Fibroblast of lung (primary cell): ENCODE measurements at regions not wholly inside any gene's neighbourhood (a gene's known extent, or its start where the extent isn't known, plus 50 kb on each side); places are given as distances from the start of the nearest gene placed in this dataset.

Source experiments
- DNase-seq, 2 donors: peaks; one replicate each; pipeline versions ENCODE4 v3.0.0 to v3.0.0-alpha.2; 2010; ENCODE audit warnings: low read depth in 2 of 2
- H2AFZ ChIP-seq: 2 replicates; pipeline ENCODE4 v1.5.1; 2012; ENCODE audit warnings: low read length, control low read depth, inconsistent platforms
- H3K27ac ChIP-seq: 2 replicates; pipeline ENCODE4 v1.5.1; 2011; ENCODE audit warnings: low read length, control low read depth; ENCODE audit not compliant: insufficient read depth
- H3K27me3 ChIP-seq: 2 replicates; pipeline ENCODE4 v1.5.1; 2011; ENCODE audit warnings: mild to moderate bottlenecking, low read length; ENCODE audit not compliant: control insufficient read depth, insufficient read depth
- H3K36me3 ChIP-seq: 2 replicates; pipeline ENCODE4 v1.5.1; 2011; ENCODE audit warnings: low read length; ENCODE audit not compliant: control insufficient read depth, insufficient read depth
- H3K4me1 ChIP-seq: 2 replicates; pipeline ENCODE4 v1.5.1; 2011; ENCODE audit warnings: low read length; ENCODE audit not compliant: control insufficient read depth, insufficient read depth; ENCODE audit errors: extremely low read depth
- H3K4me2 ChIP-seq: 2 replicates; pipeline ENCODE4 v1.5.1; 2011; ENCODE audit warnings: low read length, control low read depth; ENCODE audit not compliant: insufficient read depth; ENCODE audit errors: extremely low read depth
- H3K4me3 ChIP-seq, 4 experiments: fragments of 200-600 bp in 1 of 4; sonication (generic) in 1 of 4; replicated peaks in 1 of 4; 2 replicates each; pipeline ENCODE4 v1.5.1; 2011 to 2016; ENCODE audit warnings: low read length in 4 of 4, low read depth in 3 of 4, mild to moderate bottlenecking in 3 of 4, control low read depth in 2 of 4, inconsistent platforms in 1 of 4, mixed read lengths in 1 of 4; ENCODE audit not compliant: insufficient read depth in 1 of 4; ENCODE audit errors: control extremely low read depth in 1 of 4
- H3K79me2 ChIP-seq: 2 replicates; pipeline ENCODE4 v1.5.1; 2012; ENCODE audit warnings: mild to moderate bottlenecking, low read length, inconsistent platforms; ENCODE audit not compliant: control insufficient read depth, insufficient read depth
- H3K9ac ChIP-seq: 2 replicates; pipeline ENCODE4 v1.5.1; 2011; ENCODE audit warnings: mild to moderate bottlenecking, low read length, control low read depth; ENCODE audit not compliant: insufficient read depth
- H3K9me3 ChIP-seq: 2 replicates; pipeline ENCODE4 v1.5.1; 2012; ENCODE audit warnings: low read depth, low read length; ENCODE audit not compliant: control insufficient read depth, insufficient read depth
- H4K20me1 ChIP-seq: 2 replicates; pipeline ENCODE4 v1.5.1; 2011; ENCODE audit warnings: low read length; ENCODE audit not compliant: control insufficient read depth, insufficient read depth; ENCODE audit errors: extremely low read depth
- EZH2 ChIP-seq: IDR thresholded peaks from 2 replicates; pipeline ENCODE4 v1.5.1; 2012; ENCODE audit warnings: low read length, control low read depth, mild to moderate bottlenecking; ENCODE audit errors: missing control alignments
- TF ChIP-seq, protein P1 (sequence below), 2 donors: IDR thresholded peaks in 1 of 2; conservative IDR thresholded peaks in 1 of 2; 1 replicate in 1 of 2; 2 replicates in 1 of 2; pipeline ENCODE4 v1.5.1; 2011 to 2012; ENCODE audit warnings: low read length in 2 of 2, control low read depth in 1 of 2, inconsistent platforms in 1 of 2, low read depth in 1 of 2, mild to moderate bottlenecking in 1 of 2

DNA sequence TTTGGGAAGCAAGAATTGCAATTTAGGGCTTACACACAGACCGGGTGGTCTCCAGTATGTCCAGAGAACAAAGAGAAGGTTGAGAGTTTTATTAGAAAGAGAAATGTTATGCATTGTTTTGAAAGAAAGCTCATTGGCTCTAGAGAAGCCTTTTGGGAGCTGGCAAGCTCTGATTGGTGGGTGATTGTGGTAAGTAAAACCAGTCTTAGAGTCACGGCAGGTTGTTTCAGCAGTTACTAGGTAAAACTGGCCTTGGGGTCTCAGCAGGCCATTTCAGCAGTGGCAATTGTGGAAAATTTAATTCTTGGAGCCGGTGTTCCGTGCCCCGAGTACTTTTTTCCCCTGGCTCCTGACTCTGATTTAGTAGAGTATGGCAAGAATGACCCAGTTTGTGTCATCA, 78.1 kb downstream of the MRPL46 start:
- no peaks in the 10 kb centered on the region for H3K79me2 ChIP-seq
- no peak for DNase-seq

DNA sequence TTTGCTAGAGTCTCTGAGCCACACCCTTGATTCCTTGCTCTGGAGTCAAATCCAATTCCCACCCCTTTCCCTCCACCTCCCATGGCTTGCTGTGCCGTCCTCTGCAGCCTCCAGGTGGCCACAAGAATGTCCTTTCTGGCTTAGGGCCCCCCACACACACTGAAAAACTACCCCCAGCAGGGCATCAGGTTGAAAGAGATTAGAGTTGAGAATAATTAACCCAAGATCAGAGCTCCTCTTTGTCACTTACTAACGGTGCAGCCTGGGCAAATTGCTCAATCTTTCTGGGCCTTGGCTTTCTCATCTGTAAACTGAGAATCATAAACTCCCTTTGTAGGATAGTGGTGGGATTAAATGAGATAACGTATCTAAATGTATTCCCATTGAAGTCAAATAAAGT, 78.5 kb downstream of the MRPL46 start:
- H2AFZ ChIP-seq = no peak overlapping the region
- no peak overlapping the region for H3K4me3 ChIP-seq
- no peak for DNase-seq
- H3K79me2 ChIP-seq = no peaks in the 10 kb centered on the region
- H3K36me3 ChIP-seq = no peaks in the 10 kb centered on the region
- H3K27me3 ChIP-seq = no peaks in the 10 kb centered on the region
- no peaks in the 10 kb centered on the region for H3K9me3 ChIP-seq
- no peak overlapping the region for H3K9ac ChIP-seq
- TF ChIP-seq EZH2 = no peak
- TF ChIP-seq, protein P1, sequence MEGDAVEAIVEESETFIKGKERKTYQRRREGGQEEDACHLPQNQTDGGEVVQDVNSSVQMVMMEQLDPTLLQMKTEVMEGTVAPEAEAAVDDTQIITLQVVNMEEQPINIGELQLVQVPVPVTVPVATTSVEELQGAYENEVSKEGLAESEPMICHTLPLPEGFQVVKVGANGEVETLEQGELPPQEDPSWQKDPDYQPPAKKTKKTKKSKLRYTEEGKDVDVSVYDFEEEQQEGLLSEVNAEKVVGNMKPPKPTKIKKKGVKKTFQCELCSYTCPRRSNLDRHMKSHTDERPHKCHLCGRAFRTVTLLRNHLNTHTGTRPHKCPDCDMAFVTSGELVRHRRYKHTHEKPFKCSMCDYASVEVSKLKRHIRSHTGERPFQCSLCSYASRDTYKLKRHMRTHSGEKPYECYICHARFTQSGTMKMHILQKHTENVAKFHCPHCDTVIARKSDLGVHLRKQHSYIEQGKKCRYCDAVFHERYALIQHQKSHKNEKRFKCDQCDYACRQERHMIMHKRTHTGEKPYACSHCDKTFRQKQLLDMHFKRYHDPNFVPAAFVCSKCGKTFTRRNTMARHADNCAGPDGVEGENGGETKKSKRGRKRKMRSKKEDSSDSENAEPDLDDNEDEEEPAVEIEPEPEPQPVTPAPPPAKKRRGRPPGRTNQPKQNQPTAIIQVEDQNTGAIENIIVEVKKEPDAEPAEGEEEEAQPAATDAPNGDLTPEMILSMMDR (conservative IDR thresholded peaks at IDR 0.05 in 1 of 2, IDR thresholded peaks at IDR 0.05 in 1 of 2; ENCODE audit: low read depth in 1 of 2, low read length in 2 of 2) = no peak
- H4K20me1 ChIP-seq = no peaks in the 10 kb centered on the region
- H3K4me1 ChIP-seq = no peaks in the 10 kb centered on the region
- no peak overlapping the region for H3K27ac ChIP-seq
- H3K4me2 ChIP-seq = no peak overlapping the region

More for the DNA sequence above, 78.1 kb downstream of the MRPL46 start:
- Histone ChIP-seq H2AFZ (no peak overlapping the region), H3K9me3 (no peaks in the 10 kb centered on the region), H3K4me2 (no peak overlapping the region), H3K27ac (no peak overlapping the region), H3K4me3 (no peak overlapping the region), H3K9ac (no peak overlapping the region), H4K20me1 (no peaks in the 10 kb centered on the region), H3K4me1 (no peaks in the 10 kb centered on the region), H3K27me3 (no peaks in the 10 kb centered on the region), H3K36me3 (no peaks in the 10 kb centered on the region)
- TF ChIP-seq, protein P1 (conservative IDR thresholded peaks at IDR 0.05 in 1 of 2, IDR thresholded peaks at IDR 0.05 in 1 of 2; ENCODE audit: low read depth in 1 of 2, low read length in 2 of 2) = no peak
- TF ChIP-seq EZH2 = no peak

DNA sequence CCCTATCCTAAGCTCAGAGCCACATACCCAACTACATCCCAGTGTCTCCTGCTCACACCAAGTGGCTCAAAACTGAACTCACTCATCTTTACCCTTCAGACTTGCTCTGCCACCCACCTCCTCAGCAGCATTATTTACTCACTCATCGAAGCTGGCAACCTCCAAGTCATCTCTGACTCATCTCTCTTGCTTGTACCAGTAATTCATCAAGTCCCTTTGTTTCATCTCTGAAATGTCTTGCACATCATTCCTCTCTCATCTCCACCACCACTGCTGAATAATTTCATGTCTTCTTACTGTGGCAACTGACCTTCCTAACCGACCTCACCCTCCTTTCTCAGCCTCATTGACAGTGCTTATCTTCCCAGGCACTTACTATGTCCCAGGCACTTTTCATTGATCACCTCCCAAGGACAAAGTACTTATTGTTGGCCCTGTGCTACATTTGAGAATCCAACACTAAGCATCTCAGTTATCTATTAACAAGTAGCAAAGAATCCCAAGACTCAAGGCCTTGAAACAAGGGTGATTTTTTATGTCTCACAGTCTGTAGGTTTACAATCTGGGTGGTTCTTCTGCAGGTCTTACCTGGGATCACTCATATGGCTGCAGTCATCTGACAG, 82.0 kb downstream of the MRPL46 start:
- no peak overlapping the region for H3K27ac ChIP-seq
- no peak overlapping the region for H3K4me3 ChIP-seq
- H4K20me1 ChIP-seq = no peaks in the 10 kb centered on the region

More for the DNA sequence above, 82.0 kb downstream of the MRPL46 start:
- H3K79me2 ChIP-seq = no peaks in the 10 kb centered on the region
- no peak overlapping the region for H3K4me2 ChIP-seq
- H2AFZ ChIP-seq = no peak overlapping the region
- DNase-seq = peak; percentile 31 to 78
- H3K36me3 ChIP-seq = no peaks in the 10 kb centered on the region
- no peaks in the 10 kb centered on the region for H3K4me1 ChIP-seq
- no peak overlapping the region for H3K9ac ChIP-seq
- H3K9me3 ChIP-seq = no peaks in the 10 kb centered on the region
- TF ChIP-seq EZH2 = no peak
- TF ChIP-seq, protein P1 (conservative IDR thresholded peaks at IDR 0.05 in 1 of 2, IDR thresholded peaks at IDR 0.05 in 1 of 2; ENCODE audit: low read depth in 1 of 2, low read length in 2 of 2) = no peak
- H3K27me3 ChIP-seq = no peaks in the 10 kb centered on the region
